GM12892 (cell line): ENCODE measurements at regions not wholly inside any gene's neighbourhood (a gene's known extent, or its start where the extent isn't known, plus 50 kb on each side); places are given as distances from the start of the nearest gene placed in this dataset.

Source experiments
- DNase-seq: peaks from one replicate; pipeline ENCODE4 v3.0.0; 2011; ENCODE audit not compliant: insufficient read length
- FAIRE-seq: peaks from 2 replicates; lab custom pipeline; 2011; peaks lifted over from hg19 to GRCh38; lab: Jason Lieb, UNC
- POLR2A ChIP-seq: IDR thresholded peaks from 2 replicates; pipeline ENCODE4 v1.6.1; 2011; ENCODE audit warnings: low read depth, low read length, control low read depth
- POLR2AphosphoS5 ChIP-seq: IDR thresholded peaks from 2 replicates; pipeline ENCODE4 v1.6.1; 2011; ENCODE audit warnings: low read depth, low read length, control low read depth
- TAF1 ChIP-seq: IDR thresholded peaks from 2 replicates; pipeline ENCODE4 v1.6.1; 2011; ENCODE audit warnings: low read depth, mild to moderate bottlenecking, control low read depth, low read length, borderline replicate concordance

GRCh38 chr2:219692521-219692920, 65.1 kb downstream of the SLC4A3 start:
- FAIRE-seq = no peak
- TF ChIP-seq TAF1 = no peak
- no peak for TF ChIP-seq POLR2A
- no peak for TF ChIP-seq POLR2AphosphoS5

GRCh38 chr2:219695145-219695709, 67.8 kb downstream of the SLC4A3 start:
- DNase-seq (no peak), FAIRE-seq (no peak)
- TF ChIP-seq POLR2AphosphoS5 = no peak
- no peak for TF ChIP-seq TAF1
- no peak for TF ChIP-seq POLR2A

More at GRCh38 chr2:219692521-219692920, 65.1 kb downstream of the SLC4A3 start:
- no peak for DNase-seq

- no peak for DNase-seq
- TF ChIP-seq POLR2A (no peak), TAF1 (no peak), POLR2AphosphoS5 (no peak)
- FAIRE-seq = no peak
Observed at GRCh38 chr2:219697811-219698747, 70.6 kb downstream of the SLC4A3 start.

DNA sequence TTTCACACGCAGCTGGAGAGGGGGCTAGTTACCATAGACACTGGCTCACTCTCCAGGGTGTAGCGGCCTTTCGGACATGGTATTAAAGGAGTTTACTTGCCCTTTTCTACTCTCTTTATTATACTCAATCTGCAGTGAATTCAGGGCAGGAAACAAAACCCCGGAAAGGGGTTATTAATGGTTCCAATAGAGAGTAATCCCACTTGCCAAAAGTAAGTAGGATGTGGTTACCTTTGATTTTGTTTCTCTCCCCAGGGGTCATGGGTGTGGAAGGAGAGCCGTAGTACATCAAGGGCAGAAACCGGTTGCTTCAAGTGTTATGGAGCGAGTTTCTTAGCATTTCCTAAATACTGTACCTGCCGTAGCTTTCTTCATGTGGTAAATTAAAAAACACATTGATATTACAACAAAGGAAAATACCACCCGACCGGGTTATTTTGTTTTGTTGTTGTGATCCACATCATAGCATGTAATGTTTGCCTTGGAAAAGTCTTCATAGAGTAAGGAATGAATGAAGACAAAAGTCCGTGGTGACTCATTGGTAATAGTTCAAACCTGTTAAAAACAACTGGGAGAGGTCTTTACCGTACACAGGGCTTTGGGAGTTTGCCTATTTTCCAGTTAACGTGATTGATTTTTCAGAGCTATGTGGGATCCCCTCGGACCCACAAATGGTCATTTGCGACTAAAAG, 71.5 kb downstream of the SLC4A3 start:
- DNase-seq = no peak
- TF ChIP-seq POLR2AphosphoS5 (no peak), POLR2A (no peak), TAF1 (no peak)
- no peak for FAIRE-seq

- DNase-seq = no peak
- TF ChIP-seq POLR2A (no peak), POLR2AphosphoS5 (no peak), TAF1 (no peak)
- no peak for FAIRE-seq
Observed at GRCh38 chr2:219699440-219699821, 72.0 kb downstream of the SLC4A3 start.

- FAIRE-seq = no peak
- no peak for DNase-seq
- TF ChIP-seq POLR2AphosphoS5 (no peak), TAF1 (no peak), POLR2A (no peak)
Observed at GRCh38 chr2:219701847-219702634, 74.6 kb downstream of the SLC4A3 start.

- FAIRE-seq (no peak), DNase-seq (no peak)
- TF ChIP-seq POLR2A (no peak), POLR2AphosphoS5 (no peak), TAF1 (no peak)
Observed at GRCh38 chr2:219702796-219703545, 75.5 kb downstream of the SLC4A3 start.

DNA sequence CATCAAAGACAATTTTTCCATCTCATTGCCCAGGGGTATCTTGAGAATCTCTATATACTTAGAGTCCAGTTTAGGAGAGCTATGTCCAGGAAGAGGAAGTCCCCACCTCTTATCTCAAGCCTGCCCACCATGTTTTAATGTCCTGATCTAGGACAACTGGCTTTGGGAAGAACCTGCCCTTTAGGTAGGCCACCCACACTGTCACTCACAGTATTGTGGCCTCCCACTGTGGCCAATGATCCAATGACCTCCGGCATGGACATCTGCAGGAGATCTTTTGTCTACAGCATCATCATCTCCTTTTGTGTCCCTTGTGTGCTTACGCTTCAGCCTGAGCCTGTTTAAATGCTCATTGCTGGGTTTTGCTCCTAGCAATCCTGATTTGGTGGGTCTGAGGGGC, 77.4 kb downstream of the SLC4A3 start:
- FAIRE-seq = no peak
- TF ChIP-seq POLR2AphosphoS5 (no peak), POLR2A (no peak), TAF1 (no peak)
- no peak for DNase-seq

GRCh38 chr2:219706823-219707281, 79.4 kb downstream of the SLC4A3 start:
- no peak for FAIRE-seq

More at GRCh38 chr2:219706823-219707281, 79.4 kb downstream of the SLC4A3 start:
- TF ChIP-seq POLR2AphosphoS5 (no peak), TAF1 (no peak), POLR2A (no peak)
- DNase-seq = no peak
